DMS114 treated with DMSO at 0.1 percent for 48 hours (cell line): ENCODE measurements at regions not wholly inside any gene's neighbourhood (a gene's known extent, or its start where the extent isn't known, plus 50 kb on each side); places are given as distances from the start of the nearest gene placed in this dataset.

ENCODE experiments used
- DNase-seq: peaks from one replicate; lab custom pipeline; 2025; ENCODE audit not compliant: unreplicated experiment; lab: John Stamatoyannopoulos, UW

- no peak for DNase-seq
These were observed 356.8 kb downstream of the HDGFL1 start for GRCh38 chr6:22925920-22926789.

DNA sequence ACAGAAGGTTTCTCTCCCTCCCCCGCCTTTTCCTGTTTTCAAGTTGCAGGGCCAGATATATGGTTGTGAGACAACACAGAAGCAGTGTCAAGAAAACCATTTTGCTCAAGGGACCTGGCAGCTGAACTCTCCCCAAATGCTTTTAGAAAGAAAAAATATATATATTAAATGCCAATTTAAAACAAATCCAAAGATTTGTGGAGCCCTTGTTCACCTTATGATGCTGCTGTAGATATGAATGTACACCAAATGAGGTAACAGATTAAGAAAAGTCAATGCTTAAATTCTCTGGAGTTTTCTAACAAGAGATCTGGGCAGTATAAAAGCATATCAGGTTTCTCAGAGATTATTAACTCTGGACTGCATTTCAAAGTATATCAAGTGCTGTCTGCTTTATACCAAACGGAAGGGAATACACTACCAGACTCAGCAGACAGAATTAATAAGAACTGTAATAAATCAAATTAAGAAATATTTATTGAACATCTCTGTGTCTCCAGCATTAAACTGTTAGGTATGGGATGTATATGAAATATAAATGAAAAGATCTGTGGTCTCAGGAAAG, 357.5 kb downstream of the HDGFL1 start:
- no peak for DNase-seq

DNA sequence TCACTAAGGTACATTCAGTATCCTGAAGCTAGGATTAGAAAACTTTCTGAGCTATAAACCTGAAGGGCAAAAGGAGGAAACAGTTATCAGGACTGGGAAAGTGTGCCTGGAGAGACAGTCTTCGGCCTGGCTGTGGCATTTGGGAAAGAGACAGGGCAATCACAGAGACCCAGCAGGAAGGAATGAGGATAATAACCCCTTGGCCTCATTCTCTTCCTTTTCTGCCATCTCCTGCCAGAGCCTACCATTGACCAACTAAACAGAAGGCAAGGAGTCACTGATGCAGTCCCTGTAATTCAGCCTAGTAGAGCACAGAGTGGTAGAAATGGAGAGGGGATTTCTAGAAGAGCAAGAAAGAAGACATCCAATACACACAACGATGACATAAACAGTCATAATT, 359.4 kb downstream of the HDGFL1 start:
- DNase-seq, result no peak

- DNase-seq, result no peak
These were observed 360.1 kb downstream of the HDGFL1 start for GRCh38 chr6:22929311-22929985.

GRCh38 chr6:22940581-22941290, 371.4 kb downstream of the HDGFL1 start:
- DNase-seq, result no peak

DNA sequence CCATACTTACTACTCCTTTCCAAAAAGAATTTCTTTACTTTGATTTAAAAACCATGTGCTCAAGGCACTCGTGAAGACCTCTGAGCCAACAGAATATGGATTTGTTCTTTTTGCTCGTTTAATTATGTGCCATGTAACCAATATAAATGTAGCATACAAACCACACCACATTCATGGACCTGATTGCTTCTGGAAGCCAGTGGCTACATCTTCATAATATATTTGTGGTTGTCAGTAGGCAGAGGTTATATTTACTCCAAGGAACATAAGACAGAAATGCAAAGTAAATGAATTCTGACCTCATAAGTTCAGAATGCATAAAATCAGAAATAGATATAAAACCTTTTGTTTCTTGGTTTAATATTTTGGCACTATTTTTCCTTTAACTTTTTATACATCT, 373.0 kb downstream of the HDGFL1 start:
- no peak for DNase-seq

DNA sequence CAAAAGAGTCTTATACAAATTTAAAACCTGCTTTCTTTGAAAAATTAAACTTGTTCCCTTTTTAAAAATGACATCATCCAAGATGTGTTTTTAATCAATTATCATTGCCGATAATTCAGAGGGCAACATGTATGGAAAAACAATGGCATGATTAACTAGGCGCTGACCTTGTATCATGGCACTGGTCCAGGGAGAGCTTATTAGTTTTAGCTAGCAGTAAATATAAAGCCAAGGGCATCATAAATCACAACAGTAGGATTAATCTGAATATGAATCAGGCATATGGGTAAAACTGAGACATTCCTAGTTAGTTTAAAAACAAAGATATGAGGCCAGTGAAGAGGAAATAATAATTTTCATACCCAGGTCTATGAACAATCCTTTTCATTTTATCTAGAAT, 374.0 kb downstream of the HDGFL1 start:
- DNase-seq, result no peak

GRCh38 chr6:22949967-22950366, 380.6 kb downstream of the HDGFL1 start:
- DNase-seq, result no peak

- DNase-seq, result no peak
These were observed 382.7 kb downstream of the HDGFL1 start for GRCh38 chr6:22952097-22952496.

DNA sequence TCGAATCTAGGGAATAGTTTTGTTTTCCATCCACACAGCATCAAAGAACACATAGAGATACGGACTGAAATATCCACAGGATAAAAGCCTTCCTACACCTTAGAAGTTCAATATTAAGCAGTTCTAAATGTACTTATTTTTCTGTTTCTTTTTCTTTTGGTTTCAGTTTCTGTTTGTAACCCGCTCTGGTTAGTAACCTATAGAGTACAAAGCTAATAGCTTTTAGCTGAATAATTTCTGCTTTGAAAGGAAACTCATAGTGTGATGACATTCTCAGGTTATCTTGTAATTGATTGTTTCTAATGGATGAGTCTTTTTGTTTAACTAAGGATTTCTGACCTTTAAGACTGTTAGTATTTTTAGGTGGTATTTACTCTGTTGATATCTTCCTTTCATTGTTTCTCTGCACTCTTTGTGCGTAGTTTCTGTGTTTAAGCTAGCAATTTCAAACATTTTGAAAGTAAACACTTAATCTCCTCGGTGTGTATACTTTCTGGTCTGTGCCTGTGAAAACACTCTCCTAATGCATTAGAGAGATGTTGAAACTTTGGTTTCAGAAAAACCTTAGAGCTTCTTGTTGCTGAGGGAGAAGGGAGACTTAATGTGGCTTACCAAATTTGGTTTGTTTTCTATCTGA, 385.5 kb downstream of the HDGFL1 start:
- DNase-seq, result no peak

DNA sequence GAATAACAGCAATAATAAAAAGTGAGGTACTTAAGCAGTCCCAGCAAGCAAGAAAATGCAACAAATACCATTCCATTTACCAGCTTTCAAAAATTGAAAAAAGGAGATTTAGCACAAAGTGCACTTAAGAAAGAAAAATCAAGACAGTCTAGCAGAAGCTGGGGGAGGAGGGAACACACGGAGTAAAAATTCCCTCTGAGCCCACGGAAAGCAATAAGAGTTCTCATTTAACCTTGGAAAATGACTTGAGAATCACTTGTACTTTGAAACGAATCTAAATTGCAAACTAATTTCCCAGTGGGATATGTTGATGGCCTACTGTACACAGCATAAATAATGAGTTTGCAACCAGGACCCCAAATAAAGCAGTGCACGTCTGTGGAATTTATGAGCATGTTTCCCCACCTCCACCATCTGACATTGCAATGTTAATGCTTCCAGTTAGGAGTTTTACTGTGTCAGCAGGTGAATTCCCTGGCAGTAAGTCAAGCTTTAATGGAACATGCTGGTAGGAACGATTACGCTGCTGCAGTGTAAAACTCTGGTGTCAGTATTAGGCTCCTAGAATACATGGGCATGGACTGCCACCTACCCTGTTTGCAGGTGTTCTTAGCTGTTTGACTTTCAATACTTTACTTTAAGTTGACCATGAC, 386.8 kb downstream of the HDGFL1 start:
- no peak for DNase-seq

- DNase-seq, result no peak
These were observed 389.3 kb downstream of the HDGFL1 start for GRCh38 chr6:22958677-22959076.

GRCh38 chr6:22959571-22959970, 390.2 kb downstream of the HDGFL1 start:
- DNase-seq, result no peak

DNA sequence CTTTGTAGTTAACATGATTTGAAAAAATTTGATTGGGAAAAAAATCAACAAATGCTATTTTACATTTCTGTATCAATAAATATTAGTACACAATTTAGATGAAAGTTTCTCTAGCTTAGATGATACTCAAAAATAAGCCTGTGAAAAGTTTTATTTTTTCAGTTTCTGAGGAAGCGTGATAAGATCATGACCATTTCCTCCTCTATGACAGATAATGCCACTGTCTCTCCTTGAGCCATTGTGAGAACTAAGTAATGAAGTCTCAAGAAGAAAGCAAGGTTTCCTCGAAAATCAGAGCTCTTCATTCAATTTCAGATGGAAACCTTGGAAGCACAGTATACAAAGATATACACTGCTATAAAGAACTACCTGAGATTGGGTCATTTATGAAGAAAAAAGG, 395.0 kb downstream of the HDGFL1 start:
- no peak for DNase-seq

DNA sequence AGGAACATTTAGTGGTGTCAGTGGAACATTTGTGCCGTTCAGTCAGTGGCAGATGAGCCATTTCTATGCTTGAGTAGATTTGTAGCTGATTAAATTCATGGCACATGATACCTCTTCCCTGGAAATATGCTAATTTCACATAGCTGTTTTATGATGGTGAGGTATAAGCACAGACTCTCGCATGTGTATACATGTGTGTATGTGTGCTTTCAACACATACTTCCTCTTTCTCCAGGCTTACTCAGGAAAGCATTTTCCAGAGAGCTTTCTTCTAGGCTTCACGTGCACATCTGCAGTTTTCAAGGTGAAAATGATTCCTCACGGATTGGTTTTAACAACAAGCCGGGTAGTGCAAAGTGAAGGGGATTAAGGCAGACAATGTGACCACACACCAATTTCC, 396.5 kb downstream of the HDGFL1 start:
- DNase-seq, result no peak

DNA sequence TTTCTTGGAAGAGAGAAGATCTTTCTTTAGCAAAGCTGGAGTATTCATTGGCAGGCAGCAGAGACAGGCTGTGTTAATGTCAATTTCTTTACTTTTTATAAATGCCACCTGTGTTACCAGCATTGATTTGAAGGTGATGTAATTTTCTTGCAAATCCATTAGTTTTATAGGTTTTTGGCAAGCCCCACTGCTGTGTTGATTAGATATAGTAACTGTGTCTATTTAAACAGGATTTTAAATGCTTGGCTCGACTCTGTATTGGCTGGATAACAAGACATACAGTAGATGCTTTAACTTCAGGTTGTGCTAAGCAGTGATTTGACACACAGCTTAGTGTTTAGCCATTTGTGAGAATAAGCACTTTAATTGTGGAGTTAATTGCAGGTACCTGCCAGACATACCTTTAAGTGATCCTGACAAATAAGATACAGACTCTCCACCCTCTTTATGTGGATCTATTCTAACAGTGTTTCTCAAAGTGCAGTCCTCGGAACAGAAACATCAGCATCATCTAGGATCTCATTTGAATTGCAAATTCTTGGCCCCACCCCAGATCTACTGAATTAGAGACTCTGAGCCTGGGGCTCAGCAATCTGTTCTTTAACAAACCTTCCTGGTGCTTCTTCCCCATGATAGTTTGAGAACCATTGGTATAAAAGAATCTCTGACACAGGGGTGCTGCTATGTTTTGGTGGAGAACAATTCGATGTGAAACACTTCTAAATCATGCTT, 397.5 kb downstream of the HDGFL1 start:
- no peak for DNase-seq

DNA sequence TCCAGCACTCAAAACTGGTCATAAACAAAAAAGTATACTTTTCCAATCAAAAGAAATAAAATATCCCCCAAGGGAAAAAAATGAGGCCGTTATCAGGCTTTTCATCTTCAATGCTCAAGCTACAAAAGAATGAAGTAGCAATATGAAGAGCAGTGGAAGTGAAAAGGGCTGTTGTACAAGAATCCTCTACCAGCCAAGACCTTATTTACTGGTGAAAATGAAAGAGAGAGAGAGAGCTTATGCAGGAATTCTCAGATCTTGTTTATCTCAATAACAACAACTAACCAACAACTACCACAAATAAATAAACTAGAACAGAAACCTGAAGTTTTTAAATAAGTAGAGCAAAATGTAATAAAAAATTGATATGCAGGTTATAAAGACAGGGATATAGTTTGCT, 400.6 kb downstream of the HDGFL1 start:
- no peak for DNase-seq

- no peak for DNase-seq
These were observed 403.4 kb downstream of the HDGFL1 start for GRCh38 chr6:22972771-22973170.

- no peak for DNase-seq
These were observed 405.7 kb downstream of the HDGFL1 start for GRCh38 chr6:22975079-22975478.

GRCh38 chr6:22980446-22980845, 411.1 kb downstream of the HDGFL1 start:
- no peak for DNase-seq
